ENCODE measurements at regions not wholly inside any gene's neighbourhood (a gene's known extent, or its start where the extent isn't known, plus 50 kb on each side); places are given as distances from the start of the nearest gene placed in this dataset.

DNA sequence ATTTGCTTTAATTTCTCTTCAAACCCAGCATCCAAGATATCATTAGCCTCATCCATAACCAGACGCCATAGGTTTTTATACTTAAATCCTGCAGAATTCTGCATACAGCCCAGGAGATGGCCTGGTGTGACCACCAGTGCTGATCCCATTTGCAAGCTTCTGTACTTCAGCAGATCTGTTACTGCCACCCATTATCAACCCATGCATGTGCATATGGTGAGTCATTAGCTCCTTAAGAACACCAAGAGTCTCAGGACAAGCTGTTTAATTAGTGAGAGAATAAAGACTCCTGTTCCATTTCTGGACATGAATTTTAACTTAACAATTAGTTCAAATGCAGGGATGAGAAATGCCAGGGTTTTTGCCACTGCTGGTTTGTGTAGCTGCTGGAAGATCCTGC lies 110.7 kb upstream of the TANK start:
- H3K27ac Mint-ChIP-seq (ENCODE audit: unreplicated experiment) = no peak overlapping the region
- no peaks in the 10 kb centered on the region for H3K4me1 Mint-ChIP-seq (ENCODE audit: low read depth, unreplicated experiment)
- DNase-seq = no peak
- TF ChIP-seq, protein P1, sequence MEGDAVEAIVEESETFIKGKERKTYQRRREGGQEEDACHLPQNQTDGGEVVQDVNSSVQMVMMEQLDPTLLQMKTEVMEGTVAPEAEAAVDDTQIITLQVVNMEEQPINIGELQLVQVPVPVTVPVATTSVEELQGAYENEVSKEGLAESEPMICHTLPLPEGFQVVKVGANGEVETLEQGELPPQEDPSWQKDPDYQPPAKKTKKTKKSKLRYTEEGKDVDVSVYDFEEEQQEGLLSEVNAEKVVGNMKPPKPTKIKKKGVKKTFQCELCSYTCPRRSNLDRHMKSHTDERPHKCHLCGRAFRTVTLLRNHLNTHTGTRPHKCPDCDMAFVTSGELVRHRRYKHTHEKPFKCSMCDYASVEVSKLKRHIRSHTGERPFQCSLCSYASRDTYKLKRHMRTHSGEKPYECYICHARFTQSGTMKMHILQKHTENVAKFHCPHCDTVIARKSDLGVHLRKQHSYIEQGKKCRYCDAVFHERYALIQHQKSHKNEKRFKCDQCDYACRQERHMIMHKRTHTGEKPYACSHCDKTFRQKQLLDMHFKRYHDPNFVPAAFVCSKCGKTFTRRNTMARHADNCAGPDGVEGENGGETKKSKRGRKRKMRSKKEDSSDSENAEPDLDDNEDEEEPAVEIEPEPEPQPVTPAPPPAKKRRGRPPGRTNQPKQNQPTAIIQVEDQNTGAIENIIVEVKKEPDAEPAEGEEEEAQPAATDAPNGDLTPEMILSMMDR (IDR thresholded peaks at IDR 0.05; ENCODE audit: partially characterized antibody, unreplicated experiment) = no peak
- no peaks in the 10 kb centered on the region for H3K9me3 Mint-ChIP-seq (ENCODE audit: unreplicated experiment)
- H3K27me3 Mint-ChIP-seq (ENCODE audit: unreplicated experiment) = no peaks in the 10 kb centered on the region
- H3K4me3 Mint-ChIP-seq (ENCODE audit: unreplicated experiment) = no peak overlapping the region
- H3K36me3 Mint-ChIP-seq (ENCODE audit: unreplicated experiment) = no peaks in the 10 kb centered on the region

DNA sequence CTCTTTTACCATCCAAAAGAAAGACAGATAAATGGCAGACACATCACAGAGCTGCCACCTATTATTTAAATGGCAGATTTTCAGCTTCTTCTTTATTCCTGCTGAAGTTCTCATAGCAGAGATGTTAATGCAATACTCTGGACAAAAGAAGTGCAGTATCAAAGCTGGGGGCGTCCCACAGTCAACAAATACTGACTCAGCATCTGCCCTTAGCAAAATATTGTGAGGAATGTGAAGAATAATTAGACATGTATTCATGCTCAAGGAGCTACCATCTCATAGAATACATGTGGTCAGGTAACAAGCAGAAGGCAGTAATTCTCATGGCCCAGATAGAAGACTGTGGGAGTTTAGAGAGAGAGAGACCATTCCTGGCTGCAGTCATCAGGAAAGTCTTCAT lies 108.0 kb upstream of the TANK start:
- H3K27ac Mint-ChIP-seq (ENCODE audit: unreplicated experiment) = no peak overlapping the region
- no peak for DNase-seq
- H3K4me3 Mint-ChIP-seq (ENCODE audit: unreplicated experiment) = no peak overlapping the region
- H3K4me1 Mint-ChIP-seq (ENCODE audit: low read depth, unreplicated experiment) = no peaks in the 10 kb centered on the region
- H3K36me3 Mint-ChIP-seq (ENCODE audit: unreplicated experiment) = peaks cover 4% of the 10 kb centered on the region
- H3K27me3 Mint-ChIP-seq (ENCODE audit: unreplicated experiment) = no peaks in the 10 kb centered on the region
- TF ChIP-seq, protein P1 (IDR thresholded peaks at IDR 0.05; ENCODE audit: partially characterized antibody, unreplicated experiment) = no peak
- no peaks in the 10 kb centered on the region for H3K9me3 Mint-ChIP-seq (ENCODE audit: unreplicated experiment)

DNA sequence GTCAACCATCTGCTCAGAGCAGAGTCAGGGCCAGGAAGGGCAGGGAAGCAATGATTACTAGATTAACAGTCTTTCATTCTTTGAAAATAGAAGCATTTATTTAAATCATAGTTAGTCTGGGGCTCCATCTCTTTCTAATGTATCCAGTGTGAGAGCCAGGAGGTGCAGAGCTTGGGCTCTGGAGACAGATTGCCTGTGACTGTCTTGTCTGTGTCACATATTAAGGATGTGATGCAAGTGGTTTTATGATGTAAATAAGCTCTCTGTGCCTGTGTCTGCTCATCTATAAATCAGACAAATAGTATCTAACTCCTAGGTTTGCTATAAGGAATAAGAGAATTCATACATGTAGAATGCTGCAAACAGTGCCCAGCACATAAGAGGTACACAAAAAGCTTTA lies 104.9 kb upstream of the TANK start:
- TF ChIP-seq, protein P1 (IDR thresholded peaks at IDR 0.05; ENCODE audit: partially characterized antibody, unreplicated experiment) = no peak
- no peak for DNase-seq
- no peaks in the 10 kb centered on the region for H3K27me3 Mint-ChIP-seq (ENCODE audit: unreplicated experiment)
- no peak overlapping the region for H3K4me3 Mint-ChIP-seq (ENCODE audit: unreplicated experiment)
- H3K27ac Mint-ChIP-seq (ENCODE audit: unreplicated experiment) = no peak overlapping the region
- H3K9me3 Mint-ChIP-seq (ENCODE audit: unreplicated experiment) = no peaks in the 10 kb centered on the region
- H3K4me1 Mint-ChIP-seq (ENCODE audit: low read depth, unreplicated experiment) = peaks cover 3% of the 10 kb centered on the region
- H3K36me3 Mint-ChIP-seq (ENCODE audit: unreplicated experiment) = peaks cover 4% of the 10 kb centered on the region

DNA sequence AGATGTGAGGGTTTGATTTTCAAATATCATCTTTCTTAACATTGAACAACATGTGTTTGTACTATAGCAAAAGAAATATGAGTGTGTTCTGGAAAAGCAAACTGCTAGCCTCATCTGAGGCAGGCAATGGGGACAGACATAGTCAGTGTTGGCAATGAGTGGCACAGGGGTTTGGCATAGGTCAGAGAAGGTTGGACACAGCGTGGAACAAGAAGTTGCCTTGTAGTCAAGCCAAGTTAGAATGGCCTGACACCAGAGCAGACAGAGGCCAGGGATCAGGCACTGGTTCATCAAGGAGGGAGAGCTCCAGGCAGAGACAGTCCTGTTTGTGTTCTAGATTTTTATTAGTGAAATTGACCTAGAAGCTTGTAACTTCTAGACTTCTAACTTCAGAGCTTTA lies 100.8 kb upstream of the TANK start:
- Mint-ChIP-seq H3K27ac (ENCODE audit: unreplicated experiment) (no peak overlapping the region), H3K4me3 (ENCODE audit: unreplicated experiment) (no peak overlapping the region), H3K27me3 (ENCODE audit: unreplicated experiment) (no peaks in the 10 kb centered on the region), H3K4me1 (ENCODE audit: low read depth, unreplicated experiment) (peaks cover 8% of the 10 kb centered on the region), H3K36me3 (ENCODE audit: unreplicated experiment) (peaks cover 4% of the 10 kb centered on the region), H3K9me3 (ENCODE audit: unreplicated experiment) (no peaks in the 10 kb centered on the region)
- no peak for DNase-seq
- TF ChIP-seq, protein P1 (IDR thresholded peaks at IDR 0.05; ENCODE audit: partially characterized antibody, unreplicated experiment) = no peak

DNA sequence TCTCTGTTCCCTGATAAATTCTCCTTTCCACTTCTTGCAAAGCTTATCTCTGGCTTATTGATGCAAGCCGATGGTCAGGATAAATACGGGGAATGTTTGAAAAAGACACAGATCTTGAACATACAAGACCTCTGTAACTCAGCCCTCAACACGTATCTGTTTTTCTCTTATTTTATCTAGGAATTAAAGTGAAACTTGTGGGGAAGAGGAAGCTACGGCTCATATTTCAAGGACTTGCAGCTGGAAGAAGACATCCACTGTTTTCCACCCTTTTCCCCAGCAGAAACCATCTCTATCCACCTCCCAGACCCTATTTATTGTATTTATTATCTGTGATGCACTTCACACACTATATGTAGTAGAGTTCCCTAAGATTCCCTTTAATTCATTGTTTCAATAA lies 98.4 kb upstream of the TANK start:
- no peak for DNase-seq
- TF ChIP-seq, protein P1 (IDR thresholded peaks at IDR 0.05; ENCODE audit: partially characterized antibody, unreplicated experiment) = no peak
- no peak overlapping the region for H3K27ac Mint-ChIP-seq (ENCODE audit: unreplicated experiment)
- H3K36me3 Mint-ChIP-seq (ENCODE audit: unreplicated experiment) = no peaks in the 10 kb centered on the region
- no peak overlapping the region for H3K4me3 Mint-ChIP-seq (ENCODE audit: unreplicated experiment)
- no peaks in the 10 kb centered on the region for H3K27me3 Mint-ChIP-seq (ENCODE audit: unreplicated experiment)
- peaks cover 8% of the 10 kb centered on the region for H3K4me1 Mint-ChIP-seq (ENCODE audit: low read depth, unreplicated experiment)
- H3K9me3 Mint-ChIP-seq (ENCODE audit: unreplicated experiment) = no peaks in the 10 kb centered on the region

Data from glutamatergic neuron (in vitro differentiated cells).